ENCODE measurements at regions not wholly inside any gene's neighbourhood (a gene's known extent, or its start where the extent isn't known, plus 50 kb on each side); places are given as distances from the start of the nearest gene placed in this dataset.
A peak's percentile ranks its signal among the peaks of the same experiment; 100 is the strongest.

DNA sequence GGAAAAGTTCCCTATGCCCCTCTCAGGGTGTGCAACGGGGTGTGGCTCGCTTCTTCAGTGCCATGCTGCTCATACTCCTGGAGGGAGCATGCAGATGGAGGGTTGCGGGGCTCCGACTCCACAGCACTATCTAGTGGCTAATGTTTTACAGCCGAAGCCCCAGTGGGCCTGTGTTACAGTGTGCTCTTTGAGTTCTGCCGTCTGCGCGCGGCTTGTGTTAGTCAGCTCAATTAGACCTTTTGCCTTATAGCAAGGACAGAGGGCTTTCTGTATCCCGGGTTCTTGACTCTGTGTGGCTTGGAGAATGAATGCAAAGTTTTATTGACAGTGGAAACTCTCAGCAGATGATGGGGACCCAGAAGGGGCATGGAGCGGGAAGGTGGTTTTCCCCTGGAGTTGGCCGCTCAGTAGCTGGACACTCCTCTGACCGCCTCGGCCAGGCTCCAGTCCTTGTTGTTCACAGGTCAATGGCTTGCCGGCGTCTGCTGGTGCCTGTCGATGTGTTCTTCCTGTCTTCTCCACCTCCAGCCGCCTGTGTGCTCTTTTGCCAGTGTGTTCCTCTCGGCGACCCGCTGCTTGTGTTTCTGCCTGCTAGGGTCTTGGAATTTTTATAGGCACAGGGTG is 383.4 kb downstream of the LMO7 start:
- H3K4me1 ChIP-seq (ENCODE audit: control insufficient read depth, extremely low read depth, insufficient read depth, low read length): peaks cover 10% of the 10 kb centered on the region

DNA sequence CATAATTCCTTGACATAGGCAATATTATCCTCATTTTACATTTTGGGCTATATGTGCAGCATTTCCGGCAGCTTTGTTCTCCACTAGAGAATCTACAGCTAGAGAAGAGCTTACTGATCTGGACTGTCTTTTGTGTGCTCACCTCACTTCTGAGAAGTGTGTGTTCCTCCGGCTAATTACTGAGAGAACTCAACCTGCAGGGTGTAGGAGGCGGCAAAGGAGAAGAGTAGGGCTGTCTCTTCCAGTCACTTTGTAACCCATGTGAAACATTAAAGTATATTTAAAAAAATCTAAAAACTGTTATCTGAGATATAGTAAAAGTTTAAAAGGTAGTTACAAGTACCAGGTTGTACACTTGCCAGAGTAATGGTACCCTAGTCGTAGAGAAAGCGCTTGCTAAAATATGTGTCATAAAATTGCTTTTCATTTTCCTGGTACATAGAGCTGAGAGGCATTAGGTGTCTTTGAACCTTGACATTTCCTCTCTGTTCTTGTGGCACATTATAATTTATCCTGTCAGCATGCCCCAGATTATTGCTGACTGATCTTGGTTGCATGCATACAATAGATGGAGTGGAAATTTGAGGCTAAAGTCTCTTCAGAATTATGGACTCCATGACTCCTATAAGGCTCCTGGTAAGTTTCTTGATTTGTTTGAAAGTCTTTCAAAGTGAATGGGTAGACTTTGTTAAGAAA is 381.9 kb downstream of the LMO7 start:
- dilution Hi-C loops (cut with MboI; ENCODE audit: extremely low pct_ligation_motif_present, low sequenced_read_pairs): no loop called here
- FAIRE-seq: no peak

More for the DNA sequence above, 383.4 kb downstream of the LMO7 start:
- H3K36me3 ChIP-seq (ENCODE audit: control insufficient read depth in 2 of 2, extremely low read depth in 1 of 2, insufficient read depth in 2 of 2, low read length in 2 of 2): no peaks in the 10 kb centered on the region
- TF ChIP-seq EZH2 (IDR thresholded peaks at IDR 0.05; ENCODE audit: low read length): no peak
- TF ChIP-seq, protein P1, sequence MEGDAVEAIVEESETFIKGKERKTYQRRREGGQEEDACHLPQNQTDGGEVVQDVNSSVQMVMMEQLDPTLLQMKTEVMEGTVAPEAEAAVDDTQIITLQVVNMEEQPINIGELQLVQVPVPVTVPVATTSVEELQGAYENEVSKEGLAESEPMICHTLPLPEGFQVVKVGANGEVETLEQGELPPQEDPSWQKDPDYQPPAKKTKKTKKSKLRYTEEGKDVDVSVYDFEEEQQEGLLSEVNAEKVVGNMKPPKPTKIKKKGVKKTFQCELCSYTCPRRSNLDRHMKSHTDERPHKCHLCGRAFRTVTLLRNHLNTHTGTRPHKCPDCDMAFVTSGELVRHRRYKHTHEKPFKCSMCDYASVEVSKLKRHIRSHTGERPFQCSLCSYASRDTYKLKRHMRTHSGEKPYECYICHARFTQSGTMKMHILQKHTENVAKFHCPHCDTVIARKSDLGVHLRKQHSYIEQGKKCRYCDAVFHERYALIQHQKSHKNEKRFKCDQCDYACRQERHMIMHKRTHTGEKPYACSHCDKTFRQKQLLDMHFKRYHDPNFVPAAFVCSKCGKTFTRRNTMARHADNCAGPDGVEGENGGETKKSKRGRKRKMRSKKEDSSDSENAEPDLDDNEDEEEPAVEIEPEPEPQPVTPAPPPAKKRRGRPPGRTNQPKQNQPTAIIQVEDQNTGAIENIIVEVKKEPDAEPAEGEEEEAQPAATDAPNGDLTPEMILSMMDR (optimal IDR thresholded peaks at IDR 0.05 in 1 of 3, IDR thresholded peaks at IDR 0.05 in 1 of 3, conservative IDR thresholded peaks at IDR 0.05 in 1 of 3; ENCODE audit: extremely low read depth in 1 of 3, insufficient read depth in 2 of 3, low read length in 3 of 3): peak in 2 of 3 experiments; percentile 47 to 59
- H2AFZ ChIP-seq (ENCODE audit: control insufficient read depth, low read length): no peak overlapping the region
- no peaks in the 10 kb centered on the region for H3K79me2 ChIP-seq (ENCODE audit: control insufficient read depth, insufficient read depth, low read length)
- no peaks in the 10 kb centered on the region for H3K27me3 ChIP-seq (ENCODE audit: control insufficient read depth, extremely low read depth, insufficient read depth, low read length)
- no peak overlapping the region for H3K27ac ChIP-seq (ENCODE audit: control insufficient read depth, insufficient read depth, low read length)
- dilution Hi-C loops (cut with MboI; ENCODE audit: extremely low pct_ligation_motif_present, low sequenced_read_pairs): no loop called here
- no peak overlapping the region for H3K4me3 ChIP-seq (ENCODE audit: control insufficient read depth in 2 of 3, extremely low read depth in 1 of 3, insufficient read depth in 2 of 3, low read depth in 1 of 3, low read length in 3 of 3)
- no peak for FAIRE-seq
- no peaks in the 10 kb centered on the region for H3K9me1 ChIP-seq (ENCODE audit: control insufficient read depth, extremely low read depth, insufficient read depth, low read length)
- no peak overlapping the region for H3K4me2 ChIP-seq (ENCODE audit: control insufficient read depth, extremely low read depth, insufficient read depth, low read depth, low read length)
- H3K9me3 ChIP-seq (ENCODE audit: control insufficient read depth, low read depth, low read length): no peaks in the 10 kb centered on the region
- DNase-seq (ENCODE audit: low read depth, low spot score): no peak
- no peaks in the 10 kb centered on the region for H4K20me1 ChIP-seq (ENCODE audit: control insufficient read depth, extremely low read depth, insufficient read depth, low read length)
- H3K9ac ChIP-seq (ENCODE audit: control insufficient read depth, extremely low read depth, insufficient read depth, low read length): no peak overlapping the region

More for the DNA sequence above, 381.9 kb downstream of the LMO7 start:
- H3K36me3 ChIP-seq (ENCODE audit: control insufficient read depth in 2 of 2, extremely low read depth in 1 of 2, insufficient read depth in 2 of 2, low read length in 2 of 2): no peaks in the 10 kb centered on the region
- no peaks in the 10 kb centered on the region for H3K27me3 ChIP-seq (ENCODE audit: control insufficient read depth, extremely low read depth, insufficient read depth, low read length)
- no peak overlapping the region for H3K4me3 ChIP-seq (ENCODE audit: control insufficient read depth in 2 of 3, extremely low read depth in 1 of 3, insufficient read depth in 2 of 3, low read depth in 1 of 3, low read length in 3 of 3)
- no peak overlapping the region for H2AFZ ChIP-seq (ENCODE audit: control insufficient read depth, low read length)
- H3K9ac ChIP-seq (ENCODE audit: control insufficient read depth, extremely low read depth, insufficient read depth, low read length): no peak overlapping the region
- no peak for TF ChIP-seq EZH2 (IDR thresholded peaks at IDR 0.05; ENCODE audit: low read length)
- TF ChIP-seq, protein P1 (optimal IDR thresholded peaks at IDR 0.05 in 1 of 3, IDR thresholded peaks at IDR 0.05 in 1 of 3, conservative IDR thresholded peaks at IDR 0.05 in 1 of 3; ENCODE audit: extremely low read depth in 1 of 3, insufficient read depth in 2 of 3, low read length in 3 of 3): no peak
- DNase-seq (ENCODE audit: low read depth, low spot score): no peak
- H3K27ac ChIP-seq (ENCODE audit: control insufficient read depth, insufficient read depth, low read length): no peak overlapping the region
- H3K9me1 ChIP-seq (ENCODE audit: control insufficient read depth, extremely low read depth, insufficient read depth, low read length): no peaks in the 10 kb centered on the region
- H4K20me1 ChIP-seq (ENCODE audit: control insufficient read depth, extremely low read depth, insufficient read depth, low read length): no peaks in the 10 kb centered on the region
- H3K9me3 ChIP-seq (ENCODE audit: control insufficient read depth, low read depth, low read length): no peaks in the 10 kb centered on the region
- no peak overlapping the region for H3K4me2 ChIP-seq (ENCODE audit: control insufficient read depth, extremely low read depth, insufficient read depth, low read depth, low read length)
- peaks cover under 1% of the 10 kb centered on the region for H3K4me1 ChIP-seq (ENCODE audit: control insufficient read depth, extremely low read depth, insufficient read depth, low read length)
- H3K79me2 ChIP-seq (ENCODE audit: control insufficient read depth, insufficient read depth, low read length): no peaks in the 10 kb centered on the region
